Stimulated activated CD4-positive, alpha-beta T cell treated with anti-CD3 and anti-CD28 coated beads, Interleukin-12 subunit alpha, Interleukin-12 subunit beta, amount 100 ng/mL, for 4 hours (primary cell): ENCODE measurements at regions not wholly inside any gene's neighbourhood (a gene's known extent, or its start where the extent isn't known, plus 50 kb on each side); places are given as distances from the start of the nearest gene placed in this dataset.
A peak's percentile ranks its signal among the peaks of the same experiment; 100 is the strongest.

Experiments
- DNase-seq: peaks from one replicate; pipeline ENCODE4 v3.0.0-alpha.2; 2020

DNA sequence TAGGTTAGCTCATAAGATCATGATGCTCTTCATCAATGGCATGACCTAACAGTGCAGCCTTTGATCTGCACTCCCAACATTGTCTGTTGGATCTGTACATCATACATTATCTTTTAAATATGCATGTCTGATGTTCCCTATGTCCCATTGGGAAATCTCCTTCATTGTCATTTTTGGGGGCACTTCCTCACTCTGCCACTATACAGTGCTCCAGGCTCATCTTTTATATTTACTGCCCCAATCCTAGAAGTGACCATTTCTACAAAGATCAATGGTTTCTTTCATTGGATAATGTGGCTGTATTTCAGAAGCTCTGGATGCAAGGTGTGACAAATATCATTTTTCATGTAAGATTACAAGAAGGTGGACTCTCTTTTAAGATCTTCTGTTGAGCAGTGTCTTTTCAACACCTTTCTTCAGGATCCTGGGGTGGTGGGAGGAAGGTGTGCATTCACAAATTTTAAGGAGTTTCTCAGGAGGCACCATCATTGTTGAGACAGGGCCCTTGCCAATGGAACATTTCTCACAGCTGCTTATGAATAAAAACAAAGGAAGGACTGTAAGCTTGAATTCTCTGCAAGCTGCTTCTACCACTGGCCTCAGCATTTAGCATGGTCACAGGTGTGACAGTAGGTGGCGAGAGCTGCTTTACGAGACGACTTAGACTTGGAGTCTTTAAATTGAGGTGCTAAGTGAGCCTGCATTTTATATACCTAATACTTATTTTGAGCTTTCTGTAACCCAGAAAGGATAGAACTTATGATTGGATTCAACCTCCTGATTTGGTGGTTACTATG is 403.0 kb downstream of the LMO7 start:
- no peak for DNase-seq

GRCh38 chr13:76036176-76036575 is 400.0 kb downstream of the LMO7 start:
- no peak for DNase-seq

DNA sequence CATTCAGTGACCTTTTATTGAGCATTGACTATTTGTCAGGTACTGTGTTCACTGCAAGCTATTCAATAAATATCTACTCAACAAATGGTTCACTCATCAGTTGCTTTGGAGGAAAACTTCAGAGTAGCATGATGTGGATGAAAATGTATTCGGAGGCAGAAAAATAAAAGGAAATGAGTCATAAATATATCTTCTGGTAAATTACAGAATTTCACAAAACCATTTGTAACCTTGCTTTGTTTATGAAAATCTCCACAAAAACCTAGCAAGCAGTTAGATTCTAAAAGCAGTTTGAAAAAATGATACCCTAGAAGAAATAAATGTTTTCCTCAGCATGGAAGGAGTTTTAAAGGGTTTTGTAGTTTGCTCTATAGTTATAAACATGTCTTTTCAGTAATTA is 399.6 kb downstream of the LMO7 start:
- DNase-seq = no peak

DNA sequence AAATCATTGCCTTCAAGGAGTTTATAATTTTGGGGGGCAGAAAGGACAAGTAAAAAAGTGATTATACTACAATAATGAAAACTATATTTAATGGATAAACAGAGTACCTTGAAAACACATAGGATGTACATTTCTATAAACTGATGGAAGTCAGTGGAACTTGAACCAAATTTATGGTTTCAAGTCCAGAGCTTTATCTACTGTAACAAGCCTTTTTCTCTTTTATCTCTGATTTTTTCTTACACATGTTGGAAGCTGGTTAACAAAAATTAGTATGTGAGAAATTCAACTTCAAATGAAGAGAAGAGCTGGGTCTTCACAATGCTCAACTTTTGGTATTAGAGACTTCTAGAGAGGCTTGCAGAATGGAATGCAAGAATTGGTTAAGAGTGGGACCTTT is 393.6 kb downstream of the LMO7 start:
- no peak for DNase-seq

- DNase-seq = no peak
Measured at GRCh38 chr13:76029088-76029487, 393.0 kb downstream of the LMO7 start.

- no peak for DNase-seq
Measured at GRCh38 chr13:76027131-76027530, 391.0 kb downstream of the LMO7 start.

DNA sequence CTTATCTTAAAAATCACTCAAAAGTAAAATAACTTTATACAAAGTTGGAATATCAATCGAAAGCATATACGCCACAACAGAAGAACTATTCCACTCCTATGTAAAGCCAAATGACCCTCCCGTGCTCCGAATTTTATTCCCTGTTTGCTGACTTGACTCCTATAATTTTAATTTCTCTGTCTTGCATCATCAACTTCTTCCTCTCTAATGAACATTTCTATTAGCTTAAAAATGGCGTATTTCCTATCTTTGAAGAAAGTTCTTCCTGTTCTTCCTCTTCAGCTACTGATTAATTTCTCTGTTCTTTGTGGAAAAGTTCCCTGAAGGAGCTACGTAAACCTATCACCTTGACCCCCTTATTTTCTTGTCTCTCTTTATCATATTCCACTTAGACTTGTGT is 389.3 kb downstream of the LMO7 start:
- DNase-seq = no peak

DNA sequence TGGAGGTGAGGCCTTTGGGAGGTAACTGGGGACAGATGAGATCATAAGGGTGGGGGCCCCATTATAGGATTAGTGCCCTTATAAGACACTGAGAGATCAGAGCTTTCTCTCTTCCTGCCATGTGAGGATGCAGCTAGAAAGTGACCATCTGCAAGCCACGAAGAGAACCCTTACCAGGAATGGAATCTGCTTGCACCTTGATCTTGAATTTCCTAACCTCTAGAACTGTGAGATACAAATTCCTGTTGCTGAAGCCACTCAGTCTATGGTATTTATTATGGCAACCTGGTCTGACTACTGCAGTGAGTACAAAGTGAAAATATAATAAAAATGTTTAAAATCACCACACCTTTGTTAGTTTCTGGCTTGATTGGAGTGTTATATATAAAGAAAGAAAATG is 388.0 kb downstream of the LMO7 start:
- no peak for DNase-seq

DNA sequence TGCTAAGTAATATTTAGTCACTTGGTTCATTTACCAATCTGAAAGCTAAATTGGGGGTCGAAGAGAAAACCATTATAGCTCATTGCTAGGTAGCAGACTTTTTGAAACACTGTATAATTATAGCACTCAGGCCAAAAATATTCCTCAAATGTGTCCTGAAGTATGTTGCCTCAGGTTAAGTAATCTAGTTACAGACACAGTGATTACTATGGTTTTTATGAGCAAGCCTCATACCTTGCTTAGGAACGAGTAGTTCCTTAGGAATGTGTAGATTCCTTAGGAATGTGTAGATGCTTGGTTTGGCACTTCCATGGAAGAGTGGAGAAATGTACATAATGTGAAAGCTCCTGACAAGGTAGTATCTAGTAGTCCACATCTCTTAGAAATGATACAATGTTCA is 387.5 kb downstream of the LMO7 start:
- DNase-seq = no peak

DNA sequence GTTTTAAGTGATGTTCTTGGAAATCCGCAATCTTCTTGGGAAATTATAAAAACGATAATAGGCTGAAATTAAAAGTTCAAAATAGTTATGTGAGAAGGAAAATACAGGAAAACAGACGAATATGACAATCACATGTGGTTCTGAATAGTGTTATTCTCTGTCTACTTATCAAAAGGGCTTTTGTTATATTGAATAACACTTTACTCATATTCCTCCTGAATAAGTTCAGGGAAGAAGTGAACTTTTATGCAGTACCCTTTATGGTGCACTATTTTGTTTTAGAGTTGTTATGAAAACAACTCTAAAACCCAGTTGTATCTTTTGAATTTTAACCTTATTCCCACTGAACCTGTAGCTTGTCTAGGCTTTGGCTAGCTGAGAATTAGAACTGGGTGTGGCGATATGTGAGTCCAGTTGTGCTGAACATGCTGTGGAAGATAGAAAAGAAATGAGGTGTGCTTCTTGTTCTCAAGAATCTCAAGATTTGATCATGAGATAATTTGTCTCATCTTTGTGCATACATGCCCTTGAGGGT is 384.4 kb downstream of the LMO7 start:
- no peak for DNase-seq

GRCh38 chr13:76019421-76020044 is 383.4 kb downstream of the LMO7 start:
- DNase-seq = peak; percentile 0

- DNase-seq = no peak
Measured at GRCh38 chr13:76017861-76018556, 381.9 kb downstream of the LMO7 start.

DNA sequence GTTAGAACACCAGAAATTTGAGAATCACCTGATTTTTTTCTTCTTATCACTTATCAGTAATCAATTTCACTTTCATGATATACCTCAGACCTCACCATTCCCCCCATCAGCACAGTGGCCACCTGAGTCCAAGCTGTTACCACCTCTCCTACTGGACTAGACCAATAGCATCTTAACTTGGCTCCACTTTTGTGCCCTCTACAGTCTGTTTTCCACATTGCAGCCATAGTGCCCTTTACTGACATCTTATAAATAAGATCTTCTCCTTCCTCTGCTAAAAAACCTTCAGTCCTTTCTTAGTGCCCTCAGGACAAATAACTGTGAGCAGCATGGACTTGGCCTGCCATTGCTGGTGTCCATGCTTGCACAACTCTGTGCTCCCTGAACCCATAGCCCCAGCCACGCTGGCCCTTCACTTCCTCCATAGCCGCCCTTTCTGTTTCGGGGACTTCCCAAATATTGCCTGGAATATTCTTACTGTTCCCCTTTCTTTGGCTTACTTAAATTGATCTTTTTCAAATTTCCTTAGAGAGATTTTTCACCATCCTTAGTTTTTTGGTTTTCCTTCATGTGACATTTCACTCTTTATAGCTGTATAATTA is 380.8 kb downstream of the LMO7 start:
- DNase-seq = no peak

DNA sequence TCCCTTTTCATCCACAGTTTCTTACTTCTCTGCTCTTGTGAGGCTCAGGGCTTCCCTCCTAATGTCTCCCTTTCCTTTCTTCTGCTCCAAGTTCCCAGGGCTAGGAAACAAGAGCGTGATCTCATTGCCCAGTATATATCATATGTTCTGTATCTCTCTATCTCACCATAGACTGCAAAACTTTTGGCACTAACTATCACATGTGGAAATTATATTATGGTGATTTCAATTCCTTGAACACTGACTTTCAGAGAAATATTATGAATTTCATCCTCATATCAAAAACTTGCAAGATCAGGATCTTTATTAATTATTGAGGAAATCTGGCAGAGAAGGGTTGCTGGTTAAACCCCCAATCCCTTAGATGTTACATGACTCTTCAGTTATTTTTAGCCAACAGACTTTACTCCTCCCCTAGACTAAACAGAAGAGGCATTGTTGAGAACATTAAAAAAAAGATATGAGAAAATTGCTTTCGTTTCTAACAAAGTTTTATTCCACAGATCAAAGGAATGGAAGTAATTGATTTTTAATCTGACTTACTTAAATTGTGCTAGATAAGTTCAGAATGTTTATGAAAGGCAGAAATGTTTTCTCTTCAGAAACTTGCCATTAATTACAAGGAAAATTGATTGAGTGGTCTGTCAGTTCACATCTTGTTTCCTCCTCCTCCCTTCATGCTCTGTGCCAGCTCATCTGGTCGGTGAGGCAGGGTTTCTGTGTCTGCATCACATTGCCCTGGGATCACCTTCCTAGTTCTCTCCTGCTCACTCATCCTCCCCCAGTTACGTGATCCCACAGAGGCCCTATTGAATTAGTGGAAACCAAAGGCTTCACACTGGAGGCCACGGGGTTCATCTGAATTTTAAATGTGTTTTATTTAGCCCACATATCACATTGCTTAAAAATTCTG is 378.5 kb downstream of the LMO7 start:
- DNase-seq = no peak

GRCh38 chr13:76012091-76012721 is 376.1 kb downstream of the LMO7 start:
- no peak for DNase-seq

- no peak for DNase-seq
Measured at GRCh38 chr13:76009267-76009890, 373.2 kb downstream of the LMO7 start.

GRCh38 chr13:76004416-76004815 is 368.3 kb downstream of the LMO7 start:
- no peak for DNase-seq

DNA sequence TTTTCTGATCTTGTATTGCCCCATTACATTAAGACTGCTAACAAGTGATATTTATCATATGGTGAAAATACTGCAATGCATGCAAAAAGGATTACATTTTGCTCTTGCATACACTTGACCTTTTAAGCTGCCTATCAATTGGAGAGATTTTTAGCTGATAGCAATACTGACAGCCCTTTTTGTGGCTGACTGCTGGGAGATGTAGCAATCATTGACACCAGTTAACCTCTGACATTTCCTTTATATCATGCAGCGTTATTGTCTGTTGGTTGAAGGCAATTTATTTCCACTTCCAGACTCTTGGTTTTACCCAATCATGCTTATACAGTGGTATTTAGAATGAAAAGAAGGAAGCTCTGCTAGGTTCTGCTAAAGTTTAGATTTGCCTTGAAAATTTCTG is 364.0 kb downstream of the LMO7 start:
- no peak for DNase-seq

- DNase-seq = no peak
Measured at GRCh38 chr13:75996582-75996981, 360.5 kb downstream of the LMO7 start.

DNA sequence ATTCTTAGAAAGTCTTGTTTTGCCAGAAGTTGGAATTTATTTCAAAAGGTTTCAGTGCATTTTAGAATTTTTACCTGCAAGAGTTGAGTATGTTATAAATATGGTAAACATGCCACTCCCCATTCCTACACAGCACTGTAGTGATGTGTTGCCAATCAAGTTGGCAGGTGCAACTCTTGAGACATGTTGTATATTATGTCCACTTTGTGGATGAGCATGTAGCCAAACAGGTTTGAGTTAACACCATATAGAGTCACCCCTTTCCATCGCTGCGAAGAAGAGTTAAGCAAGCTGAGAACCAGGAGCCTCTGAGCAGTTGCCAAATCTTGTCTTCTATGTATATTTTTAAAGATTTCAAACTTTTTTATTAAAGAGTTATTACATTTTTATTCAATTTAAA is 359.8 kb downstream of the LMO7 start:
- no peak for DNase-seq

- DNase-seq = no peak
Measured at GRCh38 chr13:75993823-75994222, 357.7 kb downstream of the LMO7 start.
